ENCODE measurements at regions not wholly inside any gene's neighbourhood (a gene's known extent, or its start where the extent isn't known, plus 50 kb on each side); places are given as distances from the start of the nearest gene placed in this dataset.

- DNase-seq, result no peak
These were observed 61.1 kb upstream of the SLC22A16 start for GRCh38 chr6:110537208-110538123.

GRCh38 chr6:110534731-110535492 lies 58.5 kb upstream of the SLC22A16 start:
- DNase-seq, result no peak

- no peak for DNase-seq
These were observed 56.0 kb upstream of the SLC22A16 start for GRCh38 chr6:110532431-110532830.

GRCh38 chr6:110530671-110531070 lies 54.3 kb upstream of the SLC22A16 start:
- no peak for DNase-seq

- no peak for DNase-seq
These were observed 53.5 kb upstream of the SLC22A16 start for GRCh38 chr6:110529907-110530306.

GRCh38 chr6:110529355-110529754 lies 52.9 kb upstream of the SLC22A16 start:
- no peak for DNase-seq

GRCh38 chr6:110528930-110529325 lies 52.5 kb upstream of the SLC22A16 start:
- no peak for DNase-seq

GRCh38 chr6:110528101-110528929 lies 51.9 kb upstream of the SLC22A16 start:
- peak; percentile 18 for DNase-seq

- no peak for DNase-seq
These were observed 51.1 kb upstream of the SLC22A16 start for GRCh38 chr6:110527516-110527915.

- no peak for DNase-seq
These were observed 50.3 kb upstream of the SLC22A16 start for GRCh38 chr6:110526726-110527125.
